HG03432 (cell line): ENCODE measurements at regions not wholly inside any gene's neighbourhood (a gene's known extent, or its start where the extent isn't known, plus 50 kb on each side); places are given as distances from the start of the nearest gene placed in this dataset.
"Not testable (repeated sequence)": the region's sequence is repeated elsewhere in the genome, so short reads cannot be mapped to it uniquely, and the experiment has no call there.

Experiments
- ATAC-seq: cut with Tn5 transposase; IDR thresholded peaks from one replicate; pipeline ENCODE4 v1.9.1; 2021; ENCODE audit warnings: mild to moderate bottlenecking, moderate library complexity; ENCODE audit not compliant: unreplicated experiment

DNA sequence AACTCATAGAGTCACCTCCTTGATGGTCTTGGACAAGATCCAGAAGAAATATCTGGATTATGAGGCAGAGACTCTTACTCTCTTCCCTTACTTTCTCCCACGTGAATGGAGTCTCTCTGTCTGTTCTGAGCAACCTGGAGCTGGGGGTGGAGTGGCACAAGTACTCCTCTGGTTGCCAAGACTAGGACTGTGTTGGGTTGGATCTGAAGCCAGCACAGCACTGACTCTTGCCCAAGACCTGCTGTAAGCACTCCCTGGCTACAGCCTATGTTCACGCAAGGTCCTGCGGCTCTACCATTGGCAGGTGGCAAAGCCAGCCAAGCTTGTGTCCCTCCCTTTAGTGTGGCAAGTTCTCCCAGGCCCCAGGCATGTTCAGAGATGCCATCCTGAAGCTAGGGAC, 488.2 kb upstream of the NRG3 start:
- ATAC-seq, result no peak

- ATAC-seq, result no peak
Measured at GRCh38 chr10:81403451-81403850, 471.5 kb upstream of the NRG3 start.

GRCh38 chr10:81405399-81405798, 469.6 kb upstream of the NRG3 start:
- no peak for ATAC-seq

DNA sequence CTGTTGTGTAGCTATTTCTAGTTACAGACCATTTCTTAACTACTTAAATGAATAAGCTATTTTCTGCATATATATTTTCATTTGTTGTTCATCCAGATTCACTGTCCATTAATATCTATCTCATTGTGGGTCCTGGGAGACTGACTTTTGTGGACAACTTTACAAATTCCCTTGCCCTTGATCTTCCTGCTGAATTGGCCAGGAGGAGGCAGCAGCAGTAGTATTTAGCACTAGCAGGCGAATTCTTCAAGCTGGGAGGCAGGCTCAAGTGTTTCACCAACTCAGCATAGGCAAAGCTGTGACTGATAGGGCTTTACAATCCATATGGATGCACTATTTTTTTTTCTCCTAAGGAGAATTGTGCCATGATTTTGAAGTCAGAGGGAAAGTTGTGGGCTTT, 461.0 kb upstream of the NRG3 start:
- ATAC-seq, result no peak

- ATAC-seq, result no peak
Measured at GRCh38 chr10:81426722-81427121, 448.3 kb upstream of the NRG3 start.

DNA sequence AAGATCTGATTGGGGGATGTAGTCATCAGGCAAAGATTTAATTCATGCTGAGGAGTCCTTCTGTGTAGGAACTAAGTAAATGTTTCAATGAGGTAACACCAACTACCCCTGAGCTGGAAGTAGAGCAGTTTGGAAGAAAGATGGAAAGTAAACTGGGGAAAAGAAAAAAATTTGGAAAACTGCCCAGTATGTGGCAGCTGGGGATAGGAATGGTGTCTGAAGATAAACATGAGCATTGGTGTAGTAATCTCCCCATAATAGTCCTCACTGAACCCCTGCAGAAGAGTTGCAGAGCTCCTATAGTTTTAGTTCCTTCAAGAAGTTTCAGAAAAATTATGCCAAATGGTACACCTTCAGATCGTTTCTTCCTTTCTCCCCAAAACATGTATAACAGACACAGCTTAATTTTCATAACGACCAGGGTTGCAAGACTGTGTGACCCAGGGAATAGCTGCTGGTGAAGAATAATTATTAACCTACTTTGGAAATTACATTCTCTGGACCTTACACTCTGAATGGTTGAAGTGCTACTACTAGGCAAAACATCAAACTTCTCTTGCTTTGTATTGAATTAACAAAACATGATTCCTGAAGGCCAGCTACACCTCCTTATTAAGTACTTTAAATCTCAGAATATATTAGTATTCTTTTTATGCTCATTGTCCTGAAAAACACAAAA, 446.4 kb upstream of the NRG3 start:
- no peak for ATAC-seq

- ATAC-seq, result no peak
Measured at GRCh38 chr10:81439445-81439844, 435.5 kb upstream of the NRG3 start.

DNA sequence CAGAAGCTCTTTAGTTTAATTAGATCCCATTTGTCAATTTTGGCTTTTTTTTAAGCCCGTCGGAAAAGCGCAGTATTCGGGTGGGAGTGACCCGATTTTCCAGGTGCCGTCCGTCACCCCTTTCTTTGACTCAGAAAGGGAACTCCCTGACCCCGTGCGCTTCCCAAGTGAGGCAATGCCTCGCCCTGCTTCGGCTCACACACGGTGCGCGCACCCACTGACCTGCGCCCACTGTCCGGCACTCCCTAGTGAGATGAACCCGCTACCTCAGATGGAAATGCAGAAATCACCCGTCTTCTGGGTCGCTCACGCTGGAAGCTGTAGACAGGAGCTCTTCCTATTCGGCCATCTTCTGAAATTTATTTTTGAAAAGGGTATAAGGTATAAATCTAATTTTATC, 433.4 kb upstream of the NRG3 start:
- ATAC-seq, result not testable (repeated sequence)

DNA sequence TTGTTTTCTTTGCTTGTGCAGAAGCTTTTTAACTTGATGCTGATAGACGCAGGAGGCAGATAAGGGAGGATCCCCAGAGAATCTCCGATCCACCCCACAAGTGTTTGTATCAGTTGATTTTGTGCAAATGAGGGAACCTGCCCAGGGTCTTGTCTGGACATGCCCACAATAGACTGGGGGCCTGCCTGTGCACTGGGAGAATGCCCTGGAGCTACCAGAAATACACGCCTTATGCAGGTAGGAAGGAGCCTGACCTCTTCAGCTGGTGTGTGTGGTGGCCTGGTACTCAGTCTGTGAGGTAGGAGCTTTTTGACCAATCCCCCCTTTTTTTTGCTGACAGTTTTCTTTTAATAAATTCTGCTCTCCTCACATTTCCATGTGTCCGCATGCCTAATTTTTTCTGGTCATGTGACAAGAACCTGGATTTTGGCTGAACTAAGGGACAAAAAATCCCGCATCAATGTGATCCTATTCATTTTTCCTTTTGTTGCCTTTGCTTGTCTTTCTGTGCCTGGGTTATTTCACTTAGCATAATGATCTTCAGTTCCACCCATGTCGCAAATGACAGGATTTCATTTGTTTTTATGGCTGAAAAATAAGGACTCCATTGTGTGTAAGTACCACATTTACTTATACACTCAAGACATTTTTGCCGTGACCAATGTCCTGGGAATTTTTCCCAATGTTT, 430.6 kb upstream of the NRG3 start:
- ATAC-seq, result no peak

- ATAC-seq, result no peak
Measured at GRCh38 chr10:81450651-81451050, 424.3 kb upstream of the NRG3 start.

DNA sequence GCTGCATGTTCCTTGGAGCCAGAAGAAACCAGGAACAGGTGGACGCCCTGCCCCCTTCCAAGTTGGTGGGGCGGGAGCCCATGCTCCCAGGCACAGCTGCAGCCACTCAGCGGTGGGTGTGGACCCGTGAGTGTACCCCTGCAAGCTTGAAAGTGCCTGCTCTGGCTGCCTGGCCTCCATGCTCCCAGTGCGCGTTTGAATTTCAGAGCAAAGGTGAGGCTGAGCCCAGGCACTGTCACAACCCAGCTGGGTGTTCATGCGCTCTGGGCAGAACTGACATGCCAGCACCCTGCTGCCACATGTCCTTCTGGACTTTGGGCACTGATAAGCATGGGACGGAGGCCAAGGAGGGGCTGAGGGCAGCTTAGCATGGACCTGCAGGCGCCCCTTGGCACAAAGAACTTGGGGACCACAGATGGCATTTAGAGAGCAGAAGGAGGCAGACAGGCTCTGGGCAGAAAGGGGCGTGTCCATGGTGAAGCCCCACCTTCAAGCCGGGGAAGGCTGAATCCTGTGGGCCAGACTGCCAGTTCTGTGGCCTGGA, 402.0 kb upstream of the NRG3 start:
- no peak for ATAC-seq

- ATAC-seq, result no peak
Measured at GRCh38 chr10:81473755-81474154, 401.2 kb upstream of the NRG3 start.

DNA sequence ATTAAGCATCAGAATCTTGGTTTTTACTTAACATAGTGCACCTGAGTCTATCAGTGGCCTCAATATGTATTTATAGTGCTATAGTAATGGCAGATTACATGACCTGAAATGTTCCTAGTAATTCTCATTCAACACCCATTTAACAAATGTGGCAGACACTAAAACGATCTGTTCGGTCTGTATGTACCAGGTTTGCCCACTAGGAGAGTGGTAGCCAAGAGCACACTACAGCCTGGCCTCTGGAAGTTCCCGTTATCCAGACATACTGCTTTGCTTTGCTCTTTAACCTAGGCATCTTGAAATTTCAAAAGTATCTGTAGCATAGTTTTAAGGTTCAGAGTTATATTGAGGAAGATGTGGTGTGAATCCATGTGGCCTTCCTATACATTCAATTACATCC, 395.7 kb upstream of the NRG3 start:
- ATAC-seq, result no peak

DNA sequence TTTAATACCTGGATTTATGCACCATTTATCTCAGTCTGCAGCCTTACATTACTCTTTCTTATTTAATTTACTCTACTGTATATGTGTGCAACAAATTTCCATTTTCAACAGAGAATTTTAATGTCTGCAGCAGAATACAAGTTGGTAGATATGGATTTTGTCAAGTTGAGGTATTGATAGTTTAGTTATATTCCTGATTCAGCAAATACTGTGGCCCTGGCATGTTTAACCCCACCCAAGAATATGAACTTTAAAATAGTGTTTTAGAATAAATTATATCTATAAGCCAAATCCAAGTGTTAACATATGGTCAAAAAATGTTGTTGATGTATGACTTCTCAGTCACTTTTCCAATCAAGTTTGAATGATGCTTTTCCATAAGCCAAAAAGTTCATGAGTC, 378.4 kb upstream of the NRG3 start:
- no peak for ATAC-seq

DNA sequence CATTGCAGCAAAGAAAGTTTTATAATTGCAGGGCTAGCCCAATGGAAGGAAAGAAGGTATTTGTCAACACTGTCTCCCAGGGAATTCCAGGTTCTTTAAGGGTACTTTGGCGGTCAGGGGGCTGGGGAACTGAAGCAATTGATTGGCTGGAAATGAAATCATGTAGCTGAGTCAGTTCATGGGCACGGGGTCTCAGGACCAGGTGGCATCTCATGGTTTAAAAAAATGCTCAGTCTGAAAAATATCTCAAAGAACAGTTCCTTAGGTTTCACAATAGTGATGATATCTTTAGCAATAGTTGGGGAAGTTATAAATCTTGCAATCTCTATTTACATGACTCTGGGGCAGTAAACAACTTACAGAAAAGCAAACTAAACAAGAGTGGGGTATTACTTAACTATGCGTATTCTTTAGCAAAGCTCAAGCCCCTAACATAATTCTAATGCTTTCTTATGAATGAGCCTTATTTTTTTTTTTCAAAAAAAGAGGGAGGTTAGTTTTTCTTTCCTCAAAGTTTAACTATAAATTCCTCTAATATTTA, 376.9 kb upstream of the NRG3 start:
- ATAC-seq, result no peak

DNA sequence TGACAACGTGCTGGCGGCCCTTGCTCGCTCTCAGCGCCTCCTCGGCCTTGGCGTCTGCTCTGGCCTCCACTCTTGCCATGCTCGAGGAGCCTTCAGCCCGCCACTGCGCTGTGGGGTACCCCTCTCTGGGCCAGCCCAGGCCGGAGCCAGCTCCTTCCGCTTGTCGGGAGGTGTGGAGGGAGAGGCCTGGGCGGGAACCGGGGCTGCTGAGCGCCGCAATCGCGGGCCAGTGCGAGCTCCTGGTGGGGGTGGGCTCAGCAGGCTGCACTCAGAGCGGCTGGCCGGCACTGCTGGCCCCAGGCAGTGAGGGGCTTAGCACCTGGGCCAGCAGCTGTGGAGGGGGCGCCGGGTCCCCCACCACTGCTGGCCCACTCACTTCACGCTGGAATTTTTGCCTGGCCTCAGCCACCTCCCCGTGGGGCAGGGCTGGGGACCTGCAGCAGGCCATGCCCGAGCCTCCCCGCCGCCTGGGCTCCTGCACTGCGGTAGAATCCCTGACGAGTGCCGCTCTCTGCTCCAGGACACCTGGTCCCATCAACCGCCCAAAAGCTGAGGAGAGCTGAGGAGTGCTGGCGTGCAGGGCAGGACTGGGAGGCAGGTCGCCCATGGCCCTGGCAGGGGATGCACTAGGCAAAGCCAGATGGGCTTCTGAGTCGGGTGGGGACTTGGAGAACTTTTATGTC, 372.2 kb upstream of the NRG3 start:
- ATAC-seq, result no peak

GRCh38 chr10:81505777-81506176, 369.2 kb upstream of the NRG3 start:
- not testable (repeated sequence) for ATAC-seq

DNA sequence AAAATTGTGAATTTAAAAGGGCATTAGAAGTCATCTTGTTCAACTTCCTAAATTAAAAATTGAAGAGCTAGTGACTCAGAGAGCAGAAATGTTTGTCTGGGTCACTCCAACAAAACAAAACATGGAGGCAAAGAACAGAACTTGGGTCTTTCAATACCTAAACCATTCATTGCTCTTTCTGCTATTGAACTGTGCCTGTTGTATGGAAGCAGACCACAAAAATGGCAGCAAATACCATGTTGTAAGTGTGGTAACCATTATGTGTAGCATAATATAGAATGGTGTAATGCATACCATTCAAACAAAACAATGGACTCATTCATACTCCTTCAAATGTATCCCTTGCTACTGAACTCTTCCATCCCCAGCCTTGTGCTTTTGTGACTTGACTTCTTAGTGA, 360.2 kb upstream of the NRG3 start:
- ATAC-seq, result no peak

GRCh38 chr10:81520688-81521087, 354.3 kb upstream of the NRG3 start:
- ATAC-seq, result no peak

GRCh38 chr10:81524467-81524866, 350.5 kb upstream of the NRG3 start:
- ATAC-seq, result no peak

DNA sequence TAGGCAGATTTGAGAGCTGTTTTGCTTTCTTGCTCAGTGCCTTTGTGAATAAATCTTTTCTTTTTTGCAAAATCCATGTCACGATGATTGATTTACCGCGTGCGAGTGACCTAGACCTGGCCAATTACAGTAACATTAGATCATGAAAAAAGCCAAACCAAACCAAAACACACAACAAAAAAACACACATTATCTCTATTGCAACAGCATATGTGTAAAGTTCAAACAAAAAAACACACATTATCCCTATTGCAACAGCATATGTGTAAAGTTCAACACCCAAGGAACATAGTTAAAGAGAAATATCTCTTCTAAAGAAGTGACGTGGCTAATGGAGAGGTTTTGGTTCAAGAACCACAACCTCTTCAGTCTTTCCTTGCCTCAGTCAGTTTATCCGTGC, 342.6 kb upstream of the NRG3 start:
- no peak for ATAC-seq

GRCh38 chr10:81534991-81535390, 340.0 kb upstream of the NRG3 start:
- ATAC-seq, result no peak
